HG03280 (cell line): ENCODE measurements at regions not wholly inside any gene's neighbourhood (a gene's known extent, or its start where the extent isn't known, plus 50 kb on each side); places are given as distances from the start of the nearest gene placed in this dataset.

Source experiments
- ATAC-seq: cut with Tn5 transposase; IDR thresholded peaks from one replicate; pipeline ENCODE4 v1.9.1; 2021; ENCODE audit warnings: mild to moderate bottlenecking, moderate library complexity; ENCODE audit not compliant: unreplicated experiment

GRCh38 chr2:133936601-133937000, 317.3 kb upstream of the MGAT5 start:
- no peak for ATAC-seq

- ATAC-seq: no peak
Observed at GRCh38 chr2:133937669-133938068, 316.2 kb upstream of the MGAT5 start.

- ATAC-seq: no peak
Observed at GRCh38 chr2:133940134-133940533, 313.7 kb upstream of the MGAT5 start.

- ATAC-seq: no peak
Observed at GRCh38 chr2:133941666-133942065, 312.2 kb upstream of the MGAT5 start.

DNA sequence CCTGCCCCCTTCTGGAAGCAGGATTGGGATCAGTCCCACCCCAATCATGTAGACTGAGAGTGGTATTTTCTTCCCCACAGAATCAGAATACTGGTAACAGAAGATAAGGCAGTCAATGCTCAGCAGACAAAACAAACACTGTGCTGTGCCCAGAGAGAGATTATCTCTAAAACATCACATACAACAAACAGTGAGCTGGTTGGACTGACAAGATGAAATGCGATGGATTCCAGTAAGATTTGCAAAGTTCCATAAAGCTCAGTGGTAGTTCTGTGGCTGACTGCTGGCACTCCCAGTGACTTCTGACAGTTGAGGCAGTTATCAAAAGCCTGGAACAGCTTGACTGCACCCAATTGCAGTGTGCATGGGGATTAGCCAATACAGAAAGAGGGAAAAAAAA, 311.5 kb upstream of the MGAT5 start:
- no peak for ATAC-seq

DNA sequence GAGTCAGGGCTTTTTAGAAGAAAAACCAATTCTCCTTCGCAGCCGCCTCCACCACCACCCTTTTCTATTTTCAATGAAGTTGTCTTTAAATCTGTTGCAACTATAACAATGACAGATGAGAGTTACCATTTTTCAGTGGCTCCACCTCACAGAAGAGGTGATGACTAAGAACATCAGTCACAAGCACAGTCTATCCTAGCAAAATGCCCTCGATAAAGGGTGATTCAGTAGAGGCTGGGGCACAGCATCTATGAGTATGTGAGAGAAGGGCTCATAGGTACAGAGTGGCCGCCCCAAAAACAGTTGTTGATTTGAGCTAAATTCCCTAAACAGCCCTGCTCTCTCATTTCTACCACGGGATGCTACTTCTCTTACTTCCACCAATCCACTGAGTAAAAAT, 310.8 kb upstream of the MGAT5 start:
- ATAC-seq: no peak

- no peak for ATAC-seq
Observed at GRCh38 chr2:133945089-133945488, 308.8 kb upstream of the MGAT5 start.

DNA sequence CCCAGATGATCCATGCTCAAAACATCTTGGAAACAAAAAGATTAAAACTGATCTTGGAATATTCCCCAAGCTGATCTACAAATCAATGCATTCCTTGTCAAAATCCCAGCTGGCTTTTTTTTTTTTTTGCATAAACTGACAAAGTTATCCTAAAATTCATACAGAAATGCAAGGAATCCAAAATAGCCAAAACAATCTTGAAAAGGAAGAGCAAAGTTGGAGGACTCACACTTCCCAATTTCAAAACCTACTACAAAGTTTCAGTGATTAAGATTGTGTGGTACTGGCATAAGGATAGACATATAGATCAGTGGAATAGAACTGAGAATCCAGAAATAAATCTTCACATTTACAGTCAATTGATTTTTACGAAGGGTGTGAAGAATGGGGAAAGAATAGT, 306.8 kb upstream of the MGAT5 start:
- ATAC-seq: no peak

DNA sequence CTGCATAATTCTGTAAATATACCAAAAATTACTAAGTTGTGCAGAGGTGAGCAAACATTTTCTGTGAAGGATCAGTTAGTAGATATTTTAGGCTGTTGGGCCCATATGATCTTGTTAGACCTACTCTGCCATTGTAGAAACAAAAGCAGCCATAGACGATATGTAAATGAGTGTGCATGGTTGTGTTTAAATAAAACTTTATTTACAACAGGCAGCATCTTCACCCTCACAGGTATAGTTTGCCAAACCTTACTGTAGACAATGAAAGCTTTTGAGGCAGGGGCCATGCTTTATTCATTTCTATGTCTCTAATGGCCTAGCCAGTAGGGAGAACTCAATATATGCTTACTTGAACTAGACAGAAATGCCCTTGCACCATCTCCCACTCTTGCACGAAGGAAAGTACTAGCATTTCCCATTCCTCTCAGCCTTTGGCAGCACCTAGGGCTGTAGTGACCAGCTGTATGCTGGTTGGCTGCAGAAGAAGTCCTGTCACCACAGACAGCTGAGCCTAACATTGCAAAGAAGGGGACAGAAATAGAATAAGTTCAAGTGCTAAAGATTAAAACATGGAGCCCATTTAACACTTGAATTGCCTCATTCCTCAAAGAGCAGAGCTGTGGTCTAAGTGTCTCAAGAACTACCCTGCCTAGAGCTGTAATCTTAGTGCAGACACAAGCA, 305.1 kb upstream of the MGAT5 start:
- no peak for ATAC-seq

GRCh38 chr2:133949595-133949994, 304.3 kb upstream of the MGAT5 start:
- no peak for ATAC-seq

GRCh38 chr2:133951209-133951608, 302.7 kb upstream of the MGAT5 start:
- no peak for ATAC-seq

DNA sequence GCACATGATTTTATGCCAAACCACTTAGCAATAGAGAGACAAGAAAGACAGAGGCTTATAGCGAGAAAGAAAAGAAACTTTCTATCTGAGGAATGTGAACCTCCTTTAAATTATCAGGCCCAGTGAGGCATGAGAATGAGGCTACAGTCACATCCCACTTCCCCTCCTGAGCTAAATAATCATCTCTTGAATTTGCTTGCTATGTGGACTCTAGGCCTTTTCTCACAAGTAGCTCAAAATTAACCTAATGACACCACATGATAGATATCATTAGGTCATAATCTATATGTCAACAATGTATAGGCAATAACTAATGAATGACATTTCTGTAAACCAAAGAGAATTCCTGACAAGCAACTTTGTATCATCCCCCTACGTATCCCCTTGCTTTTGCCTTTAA, 301.5 kb upstream of the MGAT5 start:
- ATAC-seq: no peak

DNA sequence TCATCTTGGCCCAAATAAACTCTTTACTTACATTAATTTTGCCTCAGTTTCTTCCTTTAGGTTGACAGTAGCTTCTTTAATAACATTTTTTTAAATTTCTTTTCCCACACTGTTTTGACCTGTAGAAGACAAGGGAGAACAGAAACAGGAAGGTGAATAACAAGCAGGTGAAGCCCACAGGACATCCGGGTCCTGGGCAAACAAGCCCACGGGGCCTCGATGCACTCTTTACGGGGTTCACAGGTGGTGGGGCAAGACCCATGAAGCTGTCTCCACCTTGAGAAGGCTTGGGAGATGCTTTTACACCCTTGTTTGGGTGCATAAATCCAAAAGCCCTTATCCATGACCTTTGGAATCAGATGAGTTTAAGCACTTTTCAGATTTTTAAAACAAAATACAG, 301.0 kb upstream of the MGAT5 start:
- ATAC-seq: no peak

DNA sequence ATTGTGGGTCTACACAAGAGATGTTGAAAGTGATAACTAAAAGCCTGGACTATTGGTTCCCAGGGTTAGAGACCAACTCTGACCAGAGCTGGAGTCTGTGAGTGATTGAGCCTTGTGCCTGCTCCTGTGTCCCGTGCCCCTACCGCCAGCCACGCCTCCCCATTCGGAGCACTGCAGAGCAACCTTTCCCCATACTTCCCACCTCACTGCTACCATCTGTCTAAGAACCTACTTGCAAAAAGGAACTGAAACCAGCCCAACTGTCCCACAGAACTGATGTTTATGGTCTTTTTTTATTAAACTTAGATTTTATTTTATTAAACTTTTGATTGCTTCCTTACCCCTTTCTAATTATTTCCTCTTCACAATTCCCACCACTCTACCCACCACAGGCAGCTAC, 300.3 kb upstream of the MGAT5 start:
- no peak for ATAC-seq

DNA sequence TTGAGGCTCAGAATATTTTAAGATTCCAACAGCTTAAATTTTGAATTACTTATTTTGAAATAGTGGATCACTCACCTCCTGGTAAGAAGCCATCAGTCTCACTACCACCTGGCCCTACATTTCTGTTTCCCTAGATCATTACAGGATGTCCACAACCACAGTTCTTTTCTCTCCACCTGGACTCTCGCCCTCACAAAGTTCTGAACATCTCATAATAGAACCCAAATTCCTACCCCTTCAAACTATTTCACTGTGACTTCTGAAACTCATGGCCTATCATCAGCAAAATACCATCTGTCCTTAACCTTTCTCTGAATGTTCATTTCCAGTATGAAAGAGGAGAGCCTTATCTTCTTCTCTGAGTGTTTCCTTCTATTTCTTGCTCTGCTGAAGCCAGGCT, 299.2 kb upstream of the MGAT5 start:
- no peak for ATAC-seq

GRCh38 chr2:133955169-133955568, 298.7 kb upstream of the MGAT5 start:
- no peak for ATAC-seq

DNA sequence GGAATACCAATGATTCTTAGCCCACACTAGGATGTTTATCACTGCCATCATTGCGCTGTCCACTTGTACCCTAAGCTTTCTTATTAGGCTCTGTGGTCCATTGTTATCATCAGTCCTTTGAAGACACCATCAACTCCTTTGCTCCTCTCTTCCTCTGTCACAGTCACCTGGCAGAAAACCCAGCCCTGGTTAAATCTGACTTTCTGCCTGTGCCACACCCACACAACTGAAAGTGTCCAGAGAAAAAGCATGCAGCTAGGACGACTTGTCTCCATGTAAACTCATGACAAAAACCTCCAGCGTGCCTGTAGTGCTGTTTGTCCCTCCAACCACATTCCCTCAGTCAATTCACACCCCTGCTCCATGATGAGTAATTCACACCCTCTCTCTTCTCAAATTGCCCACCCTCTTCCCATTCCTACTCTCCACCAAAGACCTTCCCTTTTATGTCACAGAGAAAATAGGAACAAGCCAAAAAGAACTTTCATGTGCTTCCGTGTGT, 297.4 kb upstream of the MGAT5 start:
- ATAC-seq: no peak

DNA sequence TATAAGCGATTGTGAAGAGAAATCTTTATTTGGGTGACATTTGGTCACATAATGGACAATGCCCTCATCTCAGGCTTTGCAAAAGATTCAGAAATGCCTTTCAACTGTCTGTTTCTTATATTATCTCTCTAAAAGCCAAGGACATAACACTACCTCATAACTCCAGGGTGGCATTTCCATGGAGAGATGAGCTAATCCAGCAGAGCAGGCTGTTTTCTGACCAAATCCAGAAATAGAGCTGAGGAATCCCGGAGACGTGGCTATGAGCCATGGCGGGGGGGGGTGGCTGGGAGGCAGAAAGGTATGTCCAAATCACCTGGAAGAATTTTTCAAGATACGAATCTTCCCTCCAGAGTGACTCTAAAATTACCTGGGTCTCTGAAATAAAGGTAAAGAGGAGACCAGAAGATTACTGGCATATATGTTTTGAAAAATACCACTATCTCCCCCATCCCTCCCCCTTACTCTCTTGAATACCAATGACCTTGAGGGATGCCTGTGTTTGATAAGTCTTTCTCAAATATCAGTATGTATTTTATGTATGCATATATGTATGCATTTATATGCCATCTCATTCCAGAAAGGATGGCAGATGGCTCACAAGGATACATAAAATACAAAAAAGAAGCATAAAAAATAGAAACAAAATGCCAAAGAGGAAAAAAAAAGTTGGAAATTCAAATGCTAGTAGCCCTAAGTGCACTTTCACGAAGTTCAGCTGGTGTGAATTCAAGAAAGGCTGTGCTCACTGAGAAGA, 296.0 kb upstream of the MGAT5 start:
- no peak for ATAC-seq

- ATAC-seq: no peak
Observed at GRCh38 chr2:133959066-133959465, 294.8 kb upstream of the MGAT5 start.

GRCh38 chr2:133966720-133967304, 287.1 kb upstream of the MGAT5 start:
- ATAC-seq: no peak

GRCh38 chr2:133967326-133967725, 286.5 kb upstream of the MGAT5 start:
- ATAC-seq: no peak

- no peak for ATAC-seq
Observed at GRCh38 chr2:133968446-133968845, 285.4 kb upstream of the MGAT5 start.
